GM23248 (cell line): ENCODE measurements at regions not wholly inside any gene's neighbourhood (a gene's known extent, or its start where the extent isn't known, plus 50 kb on each side); places are given as distances from the start of the nearest gene placed in this dataset.

Experiments
- DNase-seq: peaks from one replicate; pipeline ENCODE4 v3.0.0-alpha.2; 2015
- H2AFZ ChIP-seq: fragments of 200-600 bp; sonication (generic); 2 replicates; pipeline ENCODE4 v1.6.1; 2016; ENCODE audit warnings: antibody characterized with exemption
- H3F3A ChIP-seq: fragments of 200-600 bp; sonication (generic); 2 replicates; pipeline ENCODE4 v1.6.1; 2016; ENCODE audit warnings: mild to moderate bottlenecking, antibody characterized with exemption, mixed run types; ENCODE audit not compliant: insufficient read depth
- H3K27ac ChIP-seq: fragments of 200-600 bp; sonication (generic); 2 replicates; pipeline ENCODE4 v1.5.1; 2016; ENCODE audit warnings: mild to moderate bottlenecking
- H3K27me3 ChIP-seq: fragments of 200-600 bp; sonication (generic); replicated peaks from 2 replicates; pipeline ENCODE4 v1.6.1; 2016; ENCODE audit warnings: mild to moderate bottlenecking; ENCODE audit not compliant: insufficient read depth
- H3K36me3 ChIP-seq: fragments of 200-600 bp; sonication (generic); 2 replicates; pipeline ENCODE4 v1.6.1; 2016; ENCODE audit warnings: low read depth, mild to moderate bottlenecking
- H3K4me1 ChIP-seq: fragments of 200-600 bp; sonication (generic); 2 replicates; pipeline ENCODE4 v1.6.1; 2016; ENCODE audit warnings: mild to moderate bottlenecking; ENCODE audit not compliant: insufficient read depth
- H3K4me2 ChIP-seq: fragments of 200-600 bp; sonication (generic); one replicate; pipeline ENCODE4 v1.6.1; 2016; ENCODE audit warnings: mild to moderate bottlenecking; ENCODE audit not compliant: unreplicated experiment
- H3K4me3 ChIP-seq: fragments of 200-600 bp; sonication (generic); 2 replicates; pipeline ENCODE4 v1.5.1; 2016; ENCODE audit warnings: mild to moderate bottlenecking
- H3K79me2 ChIP-seq: fragments of 200-600 bp; sonication (generic); 2 replicates; pipeline ENCODE4 v1.6.1; 2016; ENCODE audit warnings: mild to moderate bottlenecking; ENCODE audit not compliant: insufficient read depth
- H3K9ac ChIP-seq: fragments of 200-600 bp; sonication (generic); 2 replicates; pipeline ENCODE4 v1.6.1; 2016; ENCODE audit warnings: mild to moderate bottlenecking
- H3K9me2 ChIP-seq: fragments of 200-600 bp; sonication (generic); 2 replicates; pipeline ENCODE4 v1.6.1; 2016; ENCODE audit warnings: mixed run types, mild to moderate bottlenecking, moderate library complexity; ENCODE audit not compliant: insufficient read depth
- H3K9me3 ChIP-seq: fragments of 200-600 bp; sonication (generic); one replicate; pipeline ENCODE4 v1.6.1; 2017; ENCODE audit warnings: low read depth
- H4K20me1 ChIP-seq: fragments of 200-600 bp; sonication (generic); 2 replicates; pipeline ENCODE4 v1.6.0; 2016; ENCODE audit not compliant: insufficient read depth
- EZH2 ChIP-seq: fragments of 200-600 bp; sonication (generic); IDR thresholded peaks from 2 replicates; pipeline ENCODE4 v1.6.1; 2018; ENCODE audit warnings: antibody characterized with exemption, mild to moderate bottlenecking; ENCODE audit not compliant: insufficient read depth, poor library complexity, severe bottlenecking
- EZH2phosphoT487 ChIP-seq: fragments of 200-600 bp; sonication (generic); IDR thresholded peaks from 2 replicates; pipeline ENCODE4 v1.6.1; 2018; ENCODE audit warnings: antibody characterized with exemption, moderate library complexity, mild to moderate bottlenecking, low read depth; ENCODE audit not compliant: insufficient read depth
- WGBS, 2 experiments: methylation state at CpG; one replicate each; pipeline ENCODE4 v1.1.6; 2015 to 2017; ENCODE audit warnings: low lambda C conversion rate in 2 of 2, low coverage in 1 of 2; ENCODE audit errors: missing lambda C conversion rate in 2 of 2; 5-methylcytosine and 5-hydroxymethylcytosine counted together
- in situ Hi-C: fragments of 300-500 bp; cut with MboI; formaldehyde crosslinking; loops from 2 replicates; pipeline ENCODE4 v1.15.0; 2020

DNA sequence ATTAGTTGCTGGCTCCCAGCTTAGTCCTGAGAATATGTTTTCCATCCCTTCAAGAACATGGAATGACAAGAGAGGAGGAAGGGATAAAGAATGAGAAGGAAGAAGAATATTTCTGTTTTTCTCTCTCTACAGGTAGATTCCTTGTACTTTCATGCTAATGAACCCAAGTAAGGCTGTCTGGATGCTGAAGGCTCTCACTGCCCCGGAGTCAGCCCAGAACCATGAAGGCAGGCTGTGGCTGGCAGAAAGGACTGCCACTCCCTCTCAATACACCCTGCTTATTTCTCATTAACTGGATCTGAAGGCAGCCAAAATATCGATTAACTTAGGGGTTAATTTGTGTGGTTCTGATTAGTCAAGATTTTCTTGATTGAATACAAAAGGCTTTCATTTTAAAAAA, 93.1 kb upstream of the NPAS2 start:
- no peaks in the 10 kb centered on the region for H3K79me2 ChIP-seq
- H3K36me3 ChIP-seq, result no peaks in the 10 kb centered on the region
- H2AFZ ChIP-seq, result no peak overlapping the region
- WGBS, 2 experiments, result 32 to 35% methylated on average over 2 of the region's 2 CpGs
- in situ Hi-C loops, result loop anchor here (5.0 kb wide), 1 partner anchor 265 kb away; no protein-coding TSS in a partner anchor
- no peaks in the 10 kb centered on the region for H4K20me1 ChIP-seq
- H3K27me3 ChIP-seq, result peaks cover 37% of the 10 kb centered on the region
- no peak overlapping the region for H3K9ac ChIP-seq
- H3K4me3 ChIP-seq, result no peak overlapping the region
- H3K27ac ChIP-seq, result no peak overlapping the region
- no peaks in the 10 kb centered on the region for H3K9me2 ChIP-seq
- no peak for TF ChIP-seq EZH2
- TF ChIP-seq EZH2phosphoT487, result no peak
- H3K4me2 ChIP-seq, result no peak overlapping the region
- peaks cover 10% of the 10 kb centered on the region for H3K4me1 ChIP-seq
- H3F3A ChIP-seq, result peaks cover 9% of the 10 kb centered on the region; the same call in 1 of the 2 replicates
- no peaks in the 10 kb centered on the region for H3K9me3 ChIP-seq
- DNase-seq, result no peak

DNA sequence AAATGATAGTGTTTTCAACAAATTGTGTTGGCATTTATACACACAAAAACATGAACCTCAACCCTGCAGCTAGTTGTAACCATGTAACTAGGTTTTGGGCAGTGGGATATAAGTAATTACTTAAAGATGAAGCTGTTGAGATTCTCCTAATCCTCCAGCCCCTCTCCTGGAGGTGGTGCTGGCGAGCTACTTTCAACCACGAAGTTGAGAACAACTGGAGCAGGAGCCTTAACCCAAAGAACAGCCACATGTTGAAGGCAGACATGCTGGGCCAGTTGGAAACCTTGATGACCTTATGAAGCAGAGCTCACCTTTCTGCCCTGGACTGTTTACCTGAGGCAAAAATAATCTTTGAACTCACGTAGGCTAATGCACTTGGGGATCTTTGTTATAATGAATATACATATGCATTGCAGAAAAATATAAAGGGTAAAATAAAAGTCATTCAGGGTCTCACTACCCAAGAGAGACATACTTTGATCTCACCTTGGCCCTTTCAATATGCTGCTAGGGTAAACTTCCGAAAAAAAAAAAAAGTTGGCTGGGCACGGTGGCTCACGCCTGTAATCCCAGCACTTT, 89.6 kb upstream of the NPAS2 start:
- WGBS, 2 experiments, result 59 to 60% methylated on average over 6 of the region's 6 CpGs
- H3K9ac ChIP-seq, result no peak overlapping the region
- 0 out of 2 replicates have a peak, but pooled peaks cover 4% of the 10 kb centered on the region for H3K27me3 ChIP-seq
- H4K20me1 ChIP-seq, result no peaks in the 10 kb centered on the region
- no peak overlapping the region for H3K27ac ChIP-seq
- peaks cover 37% of the 10 kb centered on the region for H3F3A ChIP-seq
- no peaks in the 10 kb centered on the region for H3K36me3 ChIP-seq
- no peaks in the 10 kb centered on the region for H3K9me3 ChIP-seq
- H3K4me2 ChIP-seq, result no peak overlapping the region
- peaks cover 33% of the 10 kb centered on the region for H3K4me1 ChIP-seq
- no peak overlapping the region for H2AFZ ChIP-seq
- no peaks in the 10 kb centered on the region for H3K79me2 ChIP-seq
- in situ Hi-C loops, result no loop called here
- H3K4me3 ChIP-seq, result no peak overlapping the region
- H3K9me2 ChIP-seq, result no peaks in the 10 kb centered on the region
- TF ChIP-seq EZH2phosphoT487, result no peak
- no peak for TF ChIP-seq EZH2
- DNase-seq, result peak; percentile 85

DNA sequence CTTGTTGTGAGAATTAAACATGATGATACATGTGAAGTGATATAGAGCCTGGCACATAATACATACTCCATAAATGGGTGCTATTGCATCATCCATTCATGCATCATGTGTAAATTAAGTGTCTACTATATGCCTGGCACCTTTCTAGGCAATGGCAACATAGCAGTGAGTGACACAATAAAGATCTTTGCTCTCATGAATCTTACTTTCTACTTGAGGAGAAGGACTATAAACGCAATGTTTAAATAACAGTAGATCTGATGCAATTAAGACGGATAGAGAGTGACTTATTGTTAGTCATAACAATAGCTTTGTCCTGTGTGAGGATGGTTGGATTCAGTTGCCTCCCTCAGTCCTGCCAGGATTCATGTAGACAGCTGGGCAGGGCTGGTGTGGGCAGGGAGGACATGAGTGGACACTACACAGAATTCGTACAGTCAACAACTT, 88.4 kb upstream of the NPAS2 start:
- no peaks in the 10 kb centered on the region for H3K9me2 ChIP-seq
- no peaks in the 10 kb centered on the region for H3K9me3 ChIP-seq
- TF ChIP-seq EZH2phosphoT487 (no peak), EZH2 (no peak)
- no peak overlapping the region for H2AFZ ChIP-seq
- in situ Hi-C loops, result no loop called here
- H3K4me3 ChIP-seq, result no peak overlapping the region
- no peaks in the 10 kb centered on the region for H3K79me2 ChIP-seq
- no peaks in the 10 kb centered on the region for H4K20me1 ChIP-seq
- H3K36me3 ChIP-seq, result no peaks in the 10 kb centered on the region
- H3K27ac ChIP-seq, result peak overlapping the region; percentile 55
- H3K9ac ChIP-seq, result no peak overlapping the region
- H3K4me1 ChIP-seq, result peaks cover 33% of the 10 kb centered on the region
- 0 out of 2 replicates have a peak, but pooled peaks cover 4% of the 10 kb centered on the region for H3K27me3 ChIP-seq
- no peak overlapping the region for H3K4me2 ChIP-seq
- peak; percentile 94 for DNase-seq
- 11 to 12% methylated on average over 3 of the region's 3 CpGs for WGBS, 2 experiments
- H3F3A ChIP-seq, result peaks cover 37% of the 10 kb centered on the region

DNA sequence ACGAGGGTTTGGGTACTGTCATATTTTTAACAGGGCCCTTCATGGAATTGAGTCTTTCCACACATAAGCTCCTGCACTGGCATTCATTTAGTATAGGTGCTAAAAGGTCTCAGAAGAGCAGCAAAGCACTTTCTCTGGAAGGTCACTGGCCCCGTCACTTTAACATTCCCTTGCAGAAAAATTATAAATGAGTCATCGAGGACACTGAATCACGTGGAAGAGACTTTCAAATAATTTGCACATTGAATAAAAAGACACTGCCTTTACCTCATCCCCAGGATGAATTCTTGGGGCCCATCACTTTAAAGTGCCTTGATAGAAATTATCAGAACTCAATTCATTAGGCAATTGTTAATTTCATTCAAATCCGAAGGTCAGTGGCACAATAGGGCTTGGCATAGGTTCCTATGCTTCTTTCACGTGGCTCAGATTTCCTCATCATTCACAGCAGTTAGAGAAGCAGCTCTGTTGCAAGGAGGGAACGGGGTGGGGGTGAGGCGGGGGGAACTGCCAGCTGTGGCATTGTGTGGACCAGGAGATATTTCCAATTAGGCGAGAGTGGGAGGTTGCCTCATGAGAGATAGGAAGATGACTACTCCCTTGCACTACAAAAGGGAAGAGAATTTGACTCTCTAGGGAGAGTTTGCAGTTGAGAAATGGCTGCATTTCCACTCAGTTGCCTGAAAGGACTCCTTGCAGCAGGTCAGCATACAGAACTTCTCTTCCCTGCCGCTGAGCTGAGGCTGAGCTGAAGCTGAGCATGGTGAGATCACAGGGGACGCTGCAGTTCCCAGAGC, 86.3 kb upstream of the NPAS2 start:
- Histone ChIP-seq H4K20me1 (no peaks in the 10 kb centered on the region), H3K36me3 (no peaks in the 10 kb centered on the region), H3K4me3 (0 out of 2 replicates have a peak overlapping the region, but pooled peaks have one; percentile 4), H3K4me2 (peak overlapping the region; percentile 79), H3K9me2 (no peaks in the 10 kb centered on the region), H3F3A (peaks cover 37% of the 10 kb centered on the region), H3K4me1 (peaks cover 33% of the 10 kb centered on the region), H3K9ac (peak overlapping the region; percentile 34), H3K27ac (peak overlapping the region; percentile 69), H3K9me3 (no peaks in the 10 kb centered on the region), H2AFZ (peak overlapping the region; percentile 32; the same call in 1 of the 2 replicates), H3K27me3 (no peaks in the 10 kb centered on the region), H3K79me2 (no peaks in the 10 kb centered on the region)
- in situ Hi-C loops, result no loop called here
- WGBS, 2 experiments, result 11 to 12% methylated on average over 11 of the region's 11 CpGs
- TF ChIP-seq EZH2, result no peak
- TF ChIP-seq EZH2phosphoT487, result no peak
- DNase-seq, result peak; percentile 89
